Aorta (tissue), 5 donors: ENCODE measurements at regions not wholly inside any gene's neighbourhood (a gene's known extent, or its start where the extent isn't known, plus 50 kb on each side); places are given as distances from the start of the nearest gene placed in this dataset.
"Not testable (repeated sequence)": the region's sequence is repeated elsewhere in the genome, so short reads cannot be mapped to it uniquely, and the experiment has no call there.

Experiments
- ATAC-seq: fragments of 200-7000 bp; cut with Tn5 transposase; one replicate; pipeline ENCODE4 v1.9.1; 2022; ENCODE audit warnings: moderate library complexity; ENCODE audit not compliant: low FRiP score
- DNase-seq, 2 donors: peaks; one replicate each; pipeline ENCODE4 v3.0.0-alpha.2; 2020
- H3K27ac ChIP-seq, 2 donors: one replicate each; pipeline ENCODE4 v1.5.1; 2013; ENCODE audit warnings: low read length in 2 of 2, mild to moderate bottlenecking in 2 of 2, moderate library complexity in 2 of 2, control low read depth in 1 of 2, inconsistent platforms in 1 of 2, low read depth in 1 of 2
- H3K27me3 ChIP-seq, 2 donors: one replicate each; pipeline ENCODE4 v1.6.1; 2013; ENCODE audit warnings: control low read depth in 1 of 2, low read length in 1 of 2, mild to moderate bottlenecking in 1 of 2, moderate library complexity in 1 of 2; ENCODE audit not compliant: insufficient read depth in 2 of 2, control insufficient read depth in 1 of 2
- H3K36me3 ChIP-seq, 2 donors: one replicate each; pipeline ENCODE4 v1.6.1; 2013; ENCODE audit warnings: control low read depth in 1 of 2, low read length in 1 of 2, mild to moderate bottlenecking in 1 of 2; ENCODE audit not compliant: insufficient read depth in 2 of 2, control insufficient read depth in 1 of 2
- H3K4me1 ChIP-seq, 2 donors: one replicate each; pipeline ENCODE4 v1.6.1; 2013; ENCODE audit warnings: low read length in 2 of 2, control low read depth in 1 of 2, mild to moderate bottlenecking in 1 of 2, moderate library complexity in 1 of 2; ENCODE audit not compliant: insufficient read depth in 2 of 2, control insufficient read depth in 1 of 2
- H3K4me3 ChIP-seq, 2 donors: one replicate each; pipeline ENCODE4 v1.5.1; 2013; ENCODE audit warnings: low read length in 2 of 2, control low read depth in 1 of 2, mild to moderate bottlenecking in 1 of 2
- H3K9me3 ChIP-seq: one replicate; pipeline ENCODE4 v1.6.1; 2013; ENCODE audit warnings: mild to moderate bottlenecking, low read length; ENCODE audit not compliant: control insufficient read depth
- WGBS, 2 donors: extraction: QIAGEN DNeasy Blood & Tissue Kit; methylation state at CpG; one replicate each; pipeline ENCODE4 v1.1.7; 2013; 5-methylcytosine and 5-hydroxymethylcytosine counted together
- intact Hi-C, 2 donors: fragments of 100-400 bp; cut with DNase I; formaldehyde crosslinking; loops; one replicate each; pipeline versions ENCODE4 v1.14.2 to v1.15.0; 2022
- donor health status: healthy with polysubstance abuse.
- donor health status: Bipolar disorder and iron deficiency.
- donor health status: DM: no; HTN: no; CAD: no.
- donor health status: DM: no; HTN: no; CAD: no.
- donor health status: DM: yes; HTN: yes; CAD: no.

DNA sequence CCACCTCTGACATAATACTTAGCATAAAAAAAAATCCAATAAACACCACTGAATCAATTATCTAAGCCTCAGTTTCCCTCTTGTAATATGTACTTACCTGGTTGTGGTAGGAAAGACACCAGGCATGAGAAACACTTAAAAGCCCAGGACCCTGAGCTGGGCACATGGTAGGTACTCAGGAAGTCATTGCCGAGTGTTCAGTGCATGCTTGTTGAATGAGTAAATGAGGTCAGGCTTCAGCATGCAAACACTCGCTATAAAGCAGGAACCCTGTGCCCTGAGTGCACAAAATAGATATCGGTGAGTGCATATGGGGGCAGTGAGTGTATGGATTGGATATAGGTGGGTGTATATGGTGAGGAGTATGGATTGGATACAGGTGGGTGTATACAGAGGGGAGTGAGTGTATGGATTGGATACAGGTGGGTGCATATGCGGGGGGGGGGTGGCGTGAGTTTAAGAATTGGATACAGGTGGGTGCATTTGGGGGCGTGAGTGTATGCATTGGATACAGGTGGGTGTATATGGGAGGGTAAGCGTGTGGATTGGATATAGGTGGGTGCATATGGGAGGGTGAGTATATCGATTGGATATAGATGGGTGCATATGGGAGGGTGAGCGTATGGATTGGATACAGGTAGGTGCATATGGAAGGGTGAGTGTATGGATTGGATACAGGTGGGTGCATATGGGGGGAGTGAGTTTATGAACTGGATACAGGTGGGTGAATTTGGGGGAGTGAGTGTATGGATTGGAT is 194.3 kb upstream of the MSX2 start:
- peaks cover 0 to 2% of the 10 kb centered on the region in 2 donors for H3K36me3 ChIP-seq
- no peaks in the 10 kb centered on the region for H3K27me3 ChIP-seq
- ATAC-seq (no peak), DNase-seq (no peak)
- no peaks in the 10 kb centered on the region for H3K9me3 ChIP-seq
- 84 to 89% methylated on average over 9 of the region's 9 CpGs for WGBS, 2 donors
- no peak overlapping the region for H3K27ac ChIP-seq
- H3K4me3 ChIP-seq = no peak overlapping the region
- H3K4me1 ChIP-seq = peaks cover 0 to 5% of the 10 kb centered on the region in 2 donors
- intact Hi-C loops = no loop called here

DNA sequence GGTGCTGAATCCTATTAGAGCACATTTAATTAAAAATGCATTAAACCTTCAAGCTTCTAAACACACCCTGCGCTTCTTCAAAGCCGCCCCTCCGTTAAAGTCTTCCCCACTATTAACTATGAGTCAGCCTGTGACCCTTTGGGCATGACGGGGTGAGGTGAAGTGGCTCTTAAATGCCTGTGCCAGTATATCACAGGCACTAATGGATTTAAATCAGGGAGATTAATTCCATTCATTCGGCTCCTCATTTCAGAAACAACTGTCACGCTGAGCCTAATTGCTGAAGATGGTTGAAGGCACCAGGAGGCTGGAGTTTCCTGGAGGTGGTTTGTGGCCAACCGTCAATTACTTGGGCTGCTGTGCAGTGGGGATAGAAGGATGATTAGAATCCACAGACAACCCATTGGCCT is 192.6 kb upstream of the MSX2 start:
- Histone ChIP-seq H3K9me3 (no peaks in the 10 kb centered on the region), H3K27me3 (no peaks in the 10 kb centered on the region), H3K27ac (no peak overlapping the region), H3K4me3 (no peak overlapping the region), H3K4me1 (peaks cover 0 to 5% of the 10 kb centered on the region in 2 donors), H3K36me3 (peaks cover 0 to 2% of the 10 kb centered on the region in 2 donors)
- intact Hi-C loops = no loop called here
- DNase-seq (no peak), ATAC-seq (no peak)
- 82 to 85% methylated on average over 7 of the region's 7 CpGs for WGBS, 2 donors

DNA sequence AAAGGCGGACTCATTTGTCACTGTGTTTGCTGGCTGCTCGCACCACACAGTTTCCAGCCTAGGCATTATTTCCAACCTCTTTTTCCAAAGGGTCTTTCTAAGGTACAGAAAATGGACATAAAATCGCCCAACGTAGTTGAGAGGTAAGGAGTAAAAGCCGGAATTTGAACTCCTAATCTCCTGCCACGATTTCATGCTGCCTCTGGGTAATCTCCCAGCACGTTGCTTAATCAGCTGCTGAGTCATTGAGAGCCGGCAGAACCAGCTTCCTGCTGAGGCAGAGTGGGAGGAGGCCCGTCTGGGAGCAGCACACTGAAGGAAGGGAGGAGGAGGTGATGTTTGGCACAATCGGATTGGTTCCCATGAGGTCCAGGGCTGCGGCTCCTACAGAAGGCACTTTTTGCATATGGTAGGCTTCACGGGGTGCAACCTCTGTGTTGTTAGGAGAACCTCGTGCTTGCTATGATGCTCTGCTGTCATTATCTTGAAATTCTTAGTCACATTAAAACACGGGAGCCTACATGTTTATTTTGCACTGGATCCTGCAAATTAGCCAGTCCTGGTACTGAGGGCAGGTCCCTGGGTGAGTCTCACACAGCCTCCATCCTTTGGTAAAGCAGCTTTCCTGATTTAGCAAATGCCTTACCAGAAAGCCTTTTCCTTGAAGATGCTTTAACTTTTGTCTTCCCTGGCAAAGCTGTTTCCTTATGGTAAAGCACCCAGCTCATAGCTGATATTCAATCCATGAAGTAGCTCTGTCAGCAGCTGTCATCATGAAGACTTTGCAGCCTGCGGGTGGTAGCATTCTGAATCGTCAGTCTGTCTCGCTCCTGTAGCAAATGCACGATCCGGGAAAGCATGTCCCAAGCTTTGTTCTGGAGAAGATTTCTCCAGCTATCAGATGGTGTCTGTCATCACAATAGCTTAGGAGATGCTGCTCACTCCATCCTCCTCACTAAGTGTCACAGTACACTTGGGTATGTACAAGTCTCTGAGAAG is 191.6 kb upstream of the MSX2 start:
- no peaks in the 10 kb centered on the region for H3K9me3 ChIP-seq
- ATAC-seq (peak; percentile 93), DNase-seq (peak; percentile 90 to 91)
- no peak overlapping the region for H3K4me3 ChIP-seq
- H3K27ac ChIP-seq = peak overlapping the region in 1 of 2 donors; percentile 64
- peaks cover 0 to 2% of the 10 kb centered on the region in 2 donors for H3K36me3 ChIP-seq
- H3K4me1 ChIP-seq = peaks cover 0 to 5% of the 10 kb centered on the region in 2 donors
- intact Hi-C loops = no loop called here
- WGBS, 2 donors = 32% methylated on average over 19 of the region's 19 CpGs
- no peaks in the 10 kb centered on the region for H3K27me3 ChIP-seq

DNA sequence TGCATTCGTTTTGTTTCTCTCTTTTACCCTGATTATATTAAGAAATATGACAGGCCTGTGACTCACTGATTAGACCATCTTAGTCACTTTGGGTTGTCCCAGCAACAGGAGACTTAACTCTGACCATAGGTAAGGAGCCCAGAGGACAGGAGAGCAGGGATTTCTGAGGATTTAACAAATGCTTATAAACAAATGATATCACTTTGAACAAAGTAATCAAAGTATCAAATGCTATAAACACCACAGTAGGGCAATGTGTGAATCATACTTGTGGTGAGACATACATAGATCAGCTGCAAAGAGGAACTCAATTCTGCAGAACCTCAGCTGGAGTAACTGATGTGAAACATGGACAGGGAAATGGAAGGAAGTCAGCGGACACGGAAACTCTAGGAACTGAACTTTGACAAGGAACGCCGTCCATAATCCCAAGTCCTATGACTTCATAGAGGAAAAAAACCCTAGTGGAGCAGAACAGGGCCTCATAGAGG is 190.6 kb upstream of the MSX2 start:
- ATAC-seq = no peak
- intact Hi-C loops = no loop called here
- peaks cover 0 to 2% of the 10 kb centered on the region in 2 donors for H3K36me3 ChIP-seq
- H3K9me3 ChIP-seq = no peaks in the 10 kb centered on the region
- peaks cover 0 to 5% of the 10 kb centered on the region in 2 donors for H3K4me1 ChIP-seq
- H3K27me3 ChIP-seq = no peaks in the 10 kb centered on the region
- WGBS, 2 donors = 71 to 72% methylated on average over 5 of the region's 5 CpGs
- no peak for DNase-seq
- no peak overlapping the region for H3K4me3 ChIP-seq
- H3K27ac ChIP-seq = no peak overlapping the region

DNA sequence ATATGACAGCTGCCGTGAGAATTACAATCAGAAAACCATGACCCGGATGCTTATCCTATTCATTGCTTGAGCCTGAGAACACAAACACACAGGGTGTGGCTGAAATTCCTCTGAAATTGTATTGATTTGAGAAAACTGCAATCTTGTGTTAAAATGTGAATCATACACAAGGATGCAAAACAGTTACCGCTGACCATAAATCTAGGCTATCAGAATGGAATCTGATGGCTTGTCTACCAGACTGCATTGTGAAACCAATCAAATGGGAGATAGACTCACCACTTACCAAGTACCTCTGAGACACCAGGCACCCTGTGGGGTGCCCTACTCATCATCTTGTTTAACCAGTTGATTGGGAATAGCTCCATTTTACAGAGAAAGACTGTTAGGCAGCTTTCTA is 188.7 kb upstream of the MSX2 start:
- H3K27me3 ChIP-seq = no peaks in the 10 kb centered on the region
- no peak overlapping the region for H3K4me3 ChIP-seq
- DNase-seq = no peak
- peaks cover 0 to 5% of the 10 kb centered on the region in 2 donors for H3K4me1 ChIP-seq
- WGBS, 2 donors = 97% methylated on average over 3 of the region's 3 CpGs
- H3K27ac ChIP-seq = no peak overlapping the region
- no peaks in the 10 kb centered on the region for H3K9me3 ChIP-seq
- no peak for ATAC-seq
- intact Hi-C loops = no loop called here
- peaks cover 0 to 2% of the 10 kb centered on the region in 2 donors for H3K36me3 ChIP-seq

DNA sequence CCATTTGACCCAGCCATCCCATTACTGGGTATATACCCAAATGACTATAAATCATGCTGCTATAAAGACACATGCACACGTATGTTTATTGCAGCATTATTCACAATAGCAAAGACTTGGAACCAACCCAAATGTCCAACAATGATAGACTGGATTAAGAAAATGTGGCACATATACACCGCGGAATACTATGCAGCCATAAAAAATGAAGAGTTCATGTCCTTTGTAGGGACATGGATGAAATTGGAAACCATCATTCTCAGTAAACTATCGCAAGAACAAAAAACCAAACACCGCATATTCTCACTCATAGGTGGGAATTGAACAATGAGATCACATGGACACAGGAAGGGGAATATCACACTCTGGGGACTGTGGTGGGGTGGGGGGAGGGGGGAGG is 184.6 kb upstream of the MSX2 start:
- ATAC-seq, intact Hi-C loops, H3K27me3 ChIP-seq, DNase-seq, H3K4me3 ChIP-seq, H3K27ac ChIP-seq, H3K9me3 ChIP-seq, H3K4me1 ChIP-seq, H3K36me3 ChIP-seq: not testable (repeated sequence)
- 96 to 100% methylated on average over 2 to 3 of the region's 5 CpGs for WGBS, 2 donors

DNA sequence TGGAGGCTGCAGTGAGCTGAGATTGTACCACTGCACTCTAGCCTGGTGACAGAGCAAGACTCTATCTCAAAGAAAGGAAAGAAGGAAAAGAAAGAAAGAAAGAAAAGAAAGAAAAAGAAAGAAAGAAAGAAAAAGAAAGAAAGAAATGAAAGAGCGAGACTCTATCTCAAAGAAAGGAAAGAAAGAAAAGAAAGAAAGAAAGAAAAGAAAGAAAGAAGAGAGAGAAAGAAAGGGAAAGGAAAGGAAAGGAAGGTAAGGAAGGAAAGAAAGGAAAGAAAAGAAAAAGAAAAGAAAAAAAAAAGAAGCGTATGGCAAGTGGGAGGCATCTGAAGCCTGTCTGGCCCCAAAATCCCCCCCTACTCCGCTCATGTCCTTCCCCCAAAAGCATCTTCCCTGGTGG is 182.3 kb upstream of the MSX2 start:
- Histone ChIP-seq H3K4me3 (no peak overlapping the region), H3K27me3 (no peaks in the 10 kb centered on the region), H3K27ac (no peak overlapping the region), H3K4me1 (no peaks in the 10 kb centered on the region), H3K9me3 (no peaks in the 10 kb centered on the region), H3K36me3 (no peaks in the 10 kb centered on the region)
- intact Hi-C loops = no loop called here
- whole genome bisulfite sequencing, 2 donors = 85 to 90% methylated on average over 3 of the region's 3 CpGs
- DNase-seq (no peak), ATAC-seq (no peak)

DNA sequence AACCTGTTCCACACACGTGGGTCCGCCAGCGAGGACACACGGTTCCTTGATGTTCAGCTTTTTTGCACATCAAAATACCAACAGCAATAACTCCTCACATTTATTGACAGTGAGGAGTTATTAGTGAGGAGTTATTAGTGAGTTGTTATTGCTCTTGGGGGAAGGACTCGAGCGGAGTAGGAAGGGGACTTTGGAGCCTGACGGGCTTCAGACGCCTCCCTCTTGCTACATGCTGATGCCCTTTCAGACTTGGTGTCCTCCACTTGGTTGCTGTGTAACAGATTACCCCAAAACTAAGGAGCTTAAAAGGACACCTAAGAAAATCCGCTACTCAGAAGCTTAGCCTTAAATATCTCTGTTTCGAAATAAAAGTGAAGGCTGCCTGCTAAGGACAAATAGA is 181.9 kb upstream of the MSX2 start:
- intact Hi-C loops = no loop called here
- Histone ChIP-seq H3K27me3 (no peaks in the 10 kb centered on the region), H3K4me1 (no peaks in the 10 kb centered on the region), H3K36me3 (no peaks in the 10 kb centered on the region), H3K4me3 (no peak overlapping the region), H3K27ac (no peak overlapping the region), H3K9me3 (no peaks in the 10 kb centered on the region)
- DNase-seq (no peak), ATAC-seq (no peak)
- WGBS, 2 donors = 81 to 87% methylated on average over 10 of the region's 10 CpGs
